Right lobe of liver (tissue), 4 donors: ENCODE measurements at regions not wholly inside any gene's neighbourhood (a gene's known extent, or its start where the extent isn't known, plus 50 kb on each side); places are given as distances from the start of the nearest gene placed in this dataset.

ENCODE experiments used
- POLR2A ChIP-seq: fragments of 450-650 bp; IDR thresholded peaks from one replicate; pipeline ENCODE4 v1.6.1; 2017; ENCODE audit warnings: antibody characterized with exemption, mild to moderate bottlenecking
- TF ChIP-seq, protein P1 (sequence below), 4 donors: fragments of 200-600 bp in 3 of 4; fragments of 450-650 bp in 1 of 4; IDR thresholded peaks; one replicate each; pipeline versions ENCODE4 v1.5.1 to v1.8.0; 2016 to 2022; ENCODE audit warnings: antibody characterized with exemption in 4 of 4, mild to moderate bottlenecking in 2 of 4
- donor health status: DM: no; HTN: no; CAD: no.
- donor health status: DM: no; HTN: no; CAD: no.
- donor health status: DM: no; HTN: yes; CAD: no.

- TF ChIP-seq, protein P1, sequence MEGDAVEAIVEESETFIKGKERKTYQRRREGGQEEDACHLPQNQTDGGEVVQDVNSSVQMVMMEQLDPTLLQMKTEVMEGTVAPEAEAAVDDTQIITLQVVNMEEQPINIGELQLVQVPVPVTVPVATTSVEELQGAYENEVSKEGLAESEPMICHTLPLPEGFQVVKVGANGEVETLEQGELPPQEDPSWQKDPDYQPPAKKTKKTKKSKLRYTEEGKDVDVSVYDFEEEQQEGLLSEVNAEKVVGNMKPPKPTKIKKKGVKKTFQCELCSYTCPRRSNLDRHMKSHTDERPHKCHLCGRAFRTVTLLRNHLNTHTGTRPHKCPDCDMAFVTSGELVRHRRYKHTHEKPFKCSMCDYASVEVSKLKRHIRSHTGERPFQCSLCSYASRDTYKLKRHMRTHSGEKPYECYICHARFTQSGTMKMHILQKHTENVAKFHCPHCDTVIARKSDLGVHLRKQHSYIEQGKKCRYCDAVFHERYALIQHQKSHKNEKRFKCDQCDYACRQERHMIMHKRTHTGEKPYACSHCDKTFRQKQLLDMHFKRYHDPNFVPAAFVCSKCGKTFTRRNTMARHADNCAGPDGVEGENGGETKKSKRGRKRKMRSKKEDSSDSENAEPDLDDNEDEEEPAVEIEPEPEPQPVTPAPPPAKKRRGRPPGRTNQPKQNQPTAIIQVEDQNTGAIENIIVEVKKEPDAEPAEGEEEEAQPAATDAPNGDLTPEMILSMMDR (IDR thresholded peaks at IDR 0.05): no peak
- no peak for TF ChIP-seq POLR2A
Measured at GRCh38 chr10:64519427-64519826, 998.2 kb downstream of the REEP3 start.
